ENCODE measurements at regions not wholly inside any gene's neighbourhood (a gene's known extent, or its start where the extent isn't known, plus 50 kb on each side); places are given as distances from the start of the nearest gene placed in this dataset.
A peak's percentile ranks its signal among the peaks of the same experiment; 100 is the strongest.

DNA sequence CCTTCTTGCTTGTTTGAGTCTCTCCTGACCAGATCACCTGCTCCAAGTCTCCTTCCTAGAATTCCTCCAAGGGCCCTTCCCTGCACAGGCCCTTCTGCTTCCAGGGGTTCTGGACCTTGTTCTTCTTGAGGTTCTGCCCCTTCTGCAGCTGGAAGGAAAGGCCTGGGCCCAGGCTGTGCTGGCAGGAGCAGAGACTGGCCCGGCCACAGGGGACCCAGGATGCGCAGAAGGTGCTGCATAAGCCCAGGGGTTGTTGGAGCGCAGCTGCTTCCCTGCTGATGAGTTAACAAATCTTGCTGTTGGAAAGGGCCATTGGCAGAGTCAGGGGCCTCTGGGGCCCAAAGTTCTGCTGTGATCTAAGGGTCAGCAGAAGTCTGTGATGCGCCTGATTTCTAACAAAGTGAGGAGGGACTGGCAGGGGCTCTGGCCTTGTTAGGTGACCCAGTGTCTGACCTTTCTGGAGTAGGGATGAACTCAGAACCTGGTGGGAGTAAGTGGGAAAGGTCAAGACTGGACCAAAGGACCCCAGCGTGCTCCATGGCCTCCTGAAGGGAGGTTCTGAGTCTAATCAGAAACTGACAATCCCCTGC lies 509.8 kb downstream of the PTPRU start:
- no peak for DNase-seq

- DNase-seq, result no peak
Measured at GRCh38 chr1:29744684-29745490, 508.6 kb downstream of the PTPRU start.

DNA sequence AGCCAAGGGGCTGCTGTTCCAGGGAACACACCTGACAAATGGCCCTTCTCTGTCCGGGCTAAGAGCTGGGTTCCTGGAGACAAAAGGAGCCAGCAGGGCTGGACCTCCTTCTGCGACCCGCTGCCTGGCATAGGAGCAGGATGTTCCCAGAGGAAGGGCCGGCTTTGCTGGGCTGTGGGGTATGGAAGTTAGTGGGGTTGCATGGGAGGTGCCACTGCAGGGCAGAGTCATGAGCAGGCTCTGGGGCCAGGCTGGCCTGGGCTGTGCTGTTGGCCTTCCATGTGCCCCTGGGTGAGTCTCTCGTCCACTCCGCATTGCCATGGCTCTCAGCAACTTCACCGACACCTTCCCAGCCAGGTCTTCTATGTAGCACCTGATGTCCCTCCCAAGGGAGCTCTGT lies 507.6 kb downstream of the PTPRU start:
- no peak for DNase-seq

GRCh38 chr1:29743264-29743663 lies 506.9 kb downstream of the PTPRU start:
- no peak for DNase-seq

DNA sequence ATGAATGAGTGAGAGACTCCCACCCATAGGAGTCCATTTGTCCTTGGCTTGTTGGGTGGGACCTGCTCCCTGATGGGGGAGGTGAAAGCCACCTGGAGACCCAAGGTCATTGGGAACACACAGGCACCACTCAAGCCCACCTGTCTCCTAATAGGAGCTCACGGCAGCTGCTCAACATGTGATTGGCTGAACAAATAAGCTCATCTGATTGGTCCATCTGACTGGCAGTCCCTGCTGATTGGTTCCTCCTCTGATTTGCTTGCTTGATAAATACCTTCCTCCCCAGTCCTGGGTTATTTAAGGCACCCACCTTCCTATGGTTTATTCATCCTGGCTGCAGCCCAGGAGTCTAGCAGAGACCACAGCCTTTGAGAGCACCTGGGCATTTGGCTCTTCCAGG lies 502.9 kb downstream of the PTPRU start:
- DNase-seq, result no peak

GRCh38 chr1:29736582-29737188 lies 500.4 kb downstream of the PTPRU start:
- DNase-seq, result no peak

- no peak for DNase-seq
Measured at GRCh38 chr1:29732453-29732852, 496.1 kb downstream of the PTPRU start.

DNA sequence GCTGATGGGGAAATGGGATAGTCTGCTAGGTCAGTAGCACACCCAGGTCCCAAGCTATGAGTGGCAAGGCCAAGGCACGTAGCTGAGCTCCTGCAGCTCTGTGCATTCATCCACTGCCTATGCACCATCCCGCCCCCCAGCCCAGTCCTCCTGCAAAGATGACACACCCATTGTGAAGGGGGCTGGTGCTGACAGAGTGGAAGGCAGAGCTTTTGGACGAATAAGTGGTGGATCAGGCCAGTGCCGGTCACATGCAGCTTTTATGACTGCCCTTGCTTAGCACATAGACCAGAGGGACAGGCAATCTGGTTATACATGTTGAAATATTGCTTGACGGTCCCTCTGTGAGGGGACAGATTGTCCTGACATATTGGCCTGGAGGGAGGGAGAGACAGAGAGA lies 494.3 kb downstream of the PTPRU start:
- no peak for DNase-seq

GRCh38 chr1:29729281-29729680 lies 493.0 kb downstream of the PTPRU start:
- no peak for DNase-seq

- DNase-seq, result no peak
Measured at GRCh38 chr1:29728703-29729102, 492.4 kb downstream of the PTPRU start.

DNA sequence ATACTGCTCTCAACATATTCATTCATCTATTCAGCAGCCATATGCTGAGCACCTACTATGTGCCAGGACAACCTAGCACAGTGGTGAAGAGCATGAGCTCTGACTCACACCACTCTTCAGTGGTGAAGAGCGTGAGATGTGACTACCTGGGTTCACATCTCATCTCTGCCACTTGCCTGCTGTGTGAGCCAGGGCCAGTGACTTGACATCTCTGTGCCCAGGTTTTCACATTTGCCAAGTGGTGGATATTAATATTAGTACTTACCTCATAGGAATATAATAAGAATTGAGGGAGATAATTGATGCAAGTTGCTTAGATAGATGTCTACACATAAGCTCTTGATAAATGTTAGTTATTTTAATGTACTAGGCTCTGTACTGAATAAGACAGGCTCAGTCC lies 488.9 kb downstream of the PTPRU start:
- no peak for DNase-seq

DNA sequence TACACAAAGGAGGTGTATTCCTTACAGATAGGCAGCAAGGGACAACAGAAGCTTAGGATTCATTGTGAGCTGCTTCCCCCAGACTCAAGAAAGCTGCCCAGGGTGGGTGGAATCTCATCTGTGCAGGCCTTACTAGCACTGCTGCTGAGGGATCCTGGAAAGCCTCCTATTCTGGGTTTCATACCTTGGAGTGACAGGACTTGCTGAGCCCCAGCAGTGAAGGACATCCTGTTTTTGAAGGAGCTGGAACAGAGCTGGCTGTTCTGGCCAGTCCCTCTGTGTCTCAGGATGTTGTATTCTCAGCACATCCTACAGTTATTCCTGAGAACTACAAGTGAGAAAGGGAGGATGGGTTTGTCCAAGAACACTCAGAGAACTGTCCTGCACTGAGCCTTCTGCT lies 486.3 kb downstream of the PTPRU start:
- no peak for DNase-seq

DNA sequence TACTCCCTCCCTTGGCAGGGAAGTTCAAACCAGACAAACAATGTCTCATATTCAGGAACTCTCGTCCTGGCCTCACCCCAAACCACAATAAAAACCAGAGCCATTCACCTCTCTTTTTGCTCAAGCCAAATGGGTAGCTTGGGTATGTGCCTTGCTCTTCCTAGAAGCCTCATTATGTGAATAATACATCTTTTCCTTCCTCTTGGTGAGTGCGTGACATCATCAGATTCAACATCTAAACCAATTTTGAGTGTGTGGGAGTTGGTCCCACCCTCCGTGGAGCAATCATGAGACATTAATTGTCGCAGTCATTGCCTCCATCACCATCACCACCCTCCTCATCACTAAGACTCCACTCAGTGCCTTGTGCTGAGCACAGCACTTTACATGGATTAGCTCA lies 482.9 kb downstream of the PTPRU start:
- no peak for DNase-seq

- DNase-seq, result no peak
Measured at GRCh38 chr1:29718791-29719190, 482.5 kb downstream of the PTPRU start.

DNA sequence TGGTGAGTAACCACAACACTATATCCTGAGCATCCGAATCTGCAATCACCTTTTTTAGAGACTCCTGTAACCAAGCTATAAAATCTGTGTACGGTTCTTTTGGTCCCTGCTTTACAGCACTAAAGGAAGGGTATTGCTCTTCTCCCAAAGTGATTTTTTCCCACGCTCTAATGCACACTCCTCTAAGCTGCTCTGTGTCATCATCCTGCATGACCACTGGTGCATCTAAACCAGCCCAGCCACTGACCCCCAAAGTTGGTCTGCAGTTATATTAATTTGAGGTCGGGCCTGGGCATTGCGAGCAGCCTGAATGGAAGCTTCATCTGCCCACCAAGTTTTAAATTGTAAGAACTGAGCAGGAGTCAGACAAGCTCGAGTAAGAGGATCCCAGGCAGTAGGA lies 480.0 kb downstream of the PTPRU start:
- no peak for DNase-seq

GRCh38 chr1:29713857-29714256 lies 477.5 kb downstream of the PTPRU start:
- peak; percentile 31 for DNase-seq

DNA sequence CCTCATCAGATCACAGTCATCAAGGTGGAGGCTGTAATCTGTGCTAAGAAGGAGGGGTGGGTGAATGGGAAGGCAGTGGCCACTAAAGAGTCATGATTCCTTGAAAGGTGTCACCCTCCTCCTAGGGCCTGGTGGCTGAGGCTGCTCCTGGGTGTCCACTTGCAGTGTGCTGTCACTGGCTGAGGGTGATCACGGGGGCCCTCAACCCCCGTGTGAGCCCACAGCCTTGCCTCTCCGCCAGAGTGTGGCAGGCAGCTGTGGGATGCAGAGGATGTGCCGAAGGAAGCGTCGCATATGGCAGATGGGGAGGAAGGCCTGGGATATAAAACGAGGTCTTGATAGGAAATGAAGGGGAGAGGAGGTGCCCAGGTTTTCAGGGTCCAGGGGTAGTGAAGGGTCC lies 476.5 kb downstream of the PTPRU start:
- DNase-seq, result no peak

DNA sequence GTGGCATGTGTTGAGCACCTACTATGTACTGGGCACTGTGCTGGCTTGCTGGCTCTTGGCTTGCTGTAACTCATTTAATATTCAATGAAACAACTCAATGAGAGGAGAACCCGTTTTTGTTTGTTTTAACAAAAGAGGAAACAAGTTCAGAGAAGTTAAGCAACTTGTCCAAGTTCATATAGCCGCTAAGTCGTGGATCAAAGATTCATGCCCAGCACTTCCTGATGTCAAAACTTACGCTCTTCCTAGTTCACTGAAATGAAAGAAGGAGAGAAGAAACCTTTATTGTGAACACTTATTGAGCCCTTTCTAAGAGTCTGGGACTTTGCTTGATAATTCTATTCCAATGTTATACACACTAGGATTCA lies 475.9 kb downstream of the PTPRU start:
- DNase-seq, result no peak

- DNase-seq, result no peak
Measured at GRCh38 chr1:29711582-29712283, 475.4 kb downstream of the PTPRU start.

GRCh38 chr1:29709704-29710280 lies 473.5 kb downstream of the PTPRU start:
- DNase-seq, result peak; percentile 89

DNA sequence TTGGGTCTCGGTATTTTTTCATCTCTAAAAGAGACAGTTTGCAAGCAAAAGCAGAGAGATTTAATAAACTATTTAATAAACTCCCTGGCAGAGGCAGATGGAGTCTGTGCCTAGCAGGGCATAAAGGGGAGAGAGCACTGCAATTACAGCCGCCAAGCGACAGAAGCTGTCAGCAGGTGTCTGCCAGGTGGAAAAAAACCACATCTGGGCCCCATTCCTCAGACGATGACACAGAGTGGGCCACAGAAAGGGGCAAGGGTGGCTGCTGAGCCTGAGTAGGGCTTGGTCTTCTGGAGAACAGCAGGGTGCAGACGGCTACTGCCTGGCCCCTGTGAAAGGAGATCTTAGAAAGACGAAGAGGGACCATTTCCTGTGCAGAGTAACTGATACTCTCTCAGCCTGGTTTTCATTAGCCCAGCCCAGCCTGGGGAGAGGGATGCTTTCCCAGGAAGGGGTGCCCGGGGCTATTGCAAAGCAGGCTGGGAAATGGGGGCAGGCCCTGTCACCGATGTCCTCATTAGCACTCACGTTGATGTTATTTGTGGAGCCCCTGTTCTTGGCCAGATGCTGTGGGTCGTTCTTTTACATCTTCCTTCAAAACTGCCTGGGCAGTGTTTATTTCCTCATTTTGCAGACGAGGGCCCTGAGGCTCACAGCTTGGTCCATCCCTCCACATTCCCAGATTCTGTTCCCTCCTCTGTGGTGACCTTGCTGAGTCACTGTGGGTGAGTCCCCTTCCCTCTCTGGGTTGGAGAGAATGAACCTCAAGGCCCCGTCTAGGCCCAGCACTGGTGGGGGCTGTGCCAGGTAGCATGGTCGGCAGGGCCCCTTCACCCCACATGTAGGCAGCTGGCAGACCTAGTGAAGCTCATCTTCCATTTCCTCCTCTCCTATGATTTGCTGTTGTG lies 472.7 kb downstream of the PTPRU start:
- DNase-seq, result peak; percentile 85

GRCh38 chr1:29708381-29708780 lies 472.1 kb downstream of the PTPRU start:
- DNase-seq, result peak; percentile 36

Measured in DMS153 (cell line).